ENCODE measurements at regions not wholly inside any gene's neighbourhood (a gene's known extent, or its start where the extent isn't known, plus 50 kb on each side); places are given as distances from the start of the nearest gene placed in this dataset.

DNA sequence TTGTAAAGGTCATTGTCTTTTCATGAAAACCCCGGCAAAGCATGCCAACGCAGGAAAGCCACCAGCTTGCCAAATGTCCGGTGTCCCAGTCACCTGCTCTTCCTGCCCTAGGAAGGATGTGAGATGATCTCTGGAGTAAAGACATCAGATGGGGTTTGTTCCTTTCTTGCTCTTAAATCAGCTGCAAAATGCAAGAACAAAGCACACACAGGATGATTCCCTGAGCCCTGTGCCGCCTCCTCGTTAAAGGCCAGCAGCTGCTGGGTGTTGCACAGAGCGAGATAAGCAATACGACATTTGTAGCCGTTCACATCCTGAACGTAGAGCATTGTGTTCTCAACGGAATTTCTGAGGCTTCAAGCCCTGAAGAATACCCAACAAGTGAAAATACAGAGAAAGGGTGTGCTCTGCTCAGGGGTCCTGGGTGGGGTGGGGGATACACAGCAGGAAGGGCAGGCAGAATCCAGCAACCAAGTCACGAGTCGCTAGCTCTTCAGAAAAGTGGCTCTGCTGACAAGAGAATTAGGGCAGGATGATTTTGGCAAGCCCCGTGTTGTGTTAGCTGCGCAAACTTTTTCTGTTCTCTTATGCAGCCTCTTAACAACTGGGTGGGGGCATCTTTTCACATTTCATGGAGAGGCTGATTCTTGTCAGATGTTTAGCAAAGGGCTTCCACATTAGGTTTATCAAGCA is 229.2 kb upstream of the MAP3K1 start:
- DNase-seq, result peak; percentile 65

DNA sequence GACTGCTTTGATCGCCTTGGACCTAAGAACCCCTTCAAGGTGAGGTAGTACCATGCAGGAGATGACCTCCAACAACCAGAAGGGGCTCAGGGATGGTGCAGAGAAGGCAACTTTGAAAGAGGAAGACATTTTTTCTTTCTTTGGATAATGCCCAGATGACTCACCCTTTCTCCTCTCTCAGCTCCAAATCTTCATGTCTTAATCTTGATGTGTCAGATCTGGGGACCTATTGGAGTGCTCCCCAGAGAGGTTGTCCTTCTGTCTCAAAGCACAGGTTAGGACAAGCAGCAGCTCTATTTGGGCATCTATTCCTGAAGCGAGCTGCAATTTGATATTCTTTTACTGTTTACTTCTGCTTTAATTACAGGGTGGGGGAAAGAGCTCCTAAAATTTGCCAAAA is 229.9 kb upstream of the MAP3K1 start:
- DNase-seq, result peak; percentile 45

DNA sequence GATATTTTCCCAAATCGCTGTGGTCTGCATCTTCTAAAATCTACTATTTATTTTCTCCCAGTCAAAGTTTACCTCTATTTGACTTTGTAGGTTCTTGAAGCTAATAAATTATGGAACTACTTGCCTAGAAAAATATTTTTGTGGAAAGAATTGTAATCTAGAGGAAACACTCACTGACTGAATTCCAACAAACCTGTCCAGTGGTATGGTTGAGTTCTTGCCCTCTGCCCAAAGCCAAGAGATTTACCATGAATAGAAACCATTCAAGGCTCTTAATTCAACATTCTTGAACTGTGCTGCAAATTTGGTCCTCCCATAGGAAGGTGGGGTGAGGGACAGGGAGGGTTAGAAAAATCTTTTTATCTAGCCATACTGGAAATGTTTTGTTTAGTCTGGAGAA is 233.9 kb upstream of the MAP3K1 start:
- no peak for DNase-seq

DNA sequence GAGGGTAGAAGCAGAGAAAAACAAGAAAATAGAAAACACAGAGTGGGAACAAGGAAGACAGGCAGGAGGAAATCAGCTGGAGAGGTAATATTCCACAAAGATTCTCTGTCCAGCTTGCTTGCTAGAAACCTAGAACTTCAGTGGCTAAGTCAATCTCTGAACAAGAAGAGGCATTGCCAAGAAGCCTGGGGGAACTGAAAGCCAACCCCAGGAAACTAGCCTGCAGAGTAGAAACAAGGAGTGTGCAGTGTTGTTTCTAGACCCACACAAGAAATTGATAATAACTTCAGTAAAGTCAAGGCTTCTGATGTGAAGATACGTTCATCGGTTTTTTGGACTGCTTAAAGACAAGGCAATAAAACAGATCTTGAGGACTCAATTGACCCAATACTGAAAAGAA is 234.5 kb upstream of the MAP3K1 start:
- DNase-seq, result no peak

DNA sequence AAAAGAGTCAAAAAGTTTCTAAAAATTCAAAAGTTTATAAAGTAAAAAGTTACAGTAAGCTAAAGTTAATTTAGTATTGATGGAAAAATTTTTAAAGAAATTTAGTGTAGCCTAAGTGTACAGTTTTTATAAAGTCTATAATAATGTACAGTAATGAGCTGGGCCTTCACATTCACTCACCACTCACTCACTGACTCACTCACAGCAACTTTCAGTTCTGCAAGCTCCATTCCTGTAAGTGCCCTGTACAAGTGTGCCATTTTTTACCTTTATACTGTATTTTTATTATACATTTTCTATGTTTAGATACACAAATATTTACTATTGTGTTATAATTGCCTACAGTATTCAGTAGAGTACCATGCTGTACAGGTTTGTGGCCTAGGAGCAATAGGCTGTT is 239.5 kb upstream of the MAP3K1 start:
- DNase-seq, result no peak

DNA sequence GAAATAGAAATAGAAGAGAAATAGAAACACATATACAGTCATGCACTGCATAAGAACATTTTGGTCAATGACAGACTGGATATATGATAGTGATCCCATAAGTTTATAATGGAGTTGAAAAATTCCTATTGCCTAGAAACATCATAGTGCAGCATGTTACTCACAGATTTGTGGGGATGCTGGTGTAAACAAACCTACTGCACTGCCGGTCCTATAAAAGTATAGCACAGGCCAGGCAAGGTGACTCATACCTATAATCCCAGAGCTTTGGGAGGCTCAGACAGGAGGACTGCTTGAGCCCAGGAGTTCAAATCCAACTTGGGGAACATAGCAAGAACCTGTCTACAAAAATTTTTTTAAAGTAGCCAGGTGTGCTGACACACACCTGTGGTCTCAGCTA is 240.6 kb upstream of the MAP3K1 start:
- DNase-seq, result no peak

DNA sequence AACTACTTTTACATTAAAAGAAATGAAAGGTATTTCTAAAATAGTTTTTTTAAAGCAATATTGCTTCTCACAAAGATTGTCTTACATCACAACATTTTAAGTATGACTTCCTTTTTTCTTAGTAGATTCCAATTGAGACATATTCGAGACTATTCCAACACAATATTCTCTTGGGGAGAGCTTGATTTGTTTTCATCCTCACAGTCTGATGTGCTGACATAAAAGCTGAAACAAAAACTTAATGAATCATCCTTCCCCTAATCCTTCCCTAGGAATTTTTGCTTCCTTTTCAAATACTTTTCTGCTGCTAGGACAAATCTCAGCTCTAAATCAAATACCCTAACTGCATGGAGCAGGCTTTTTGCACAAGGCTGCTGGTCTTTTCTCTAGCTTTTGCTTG is 245.8 kb upstream of the MAP3K1 start:
- no peak for DNase-seq

DNA sequence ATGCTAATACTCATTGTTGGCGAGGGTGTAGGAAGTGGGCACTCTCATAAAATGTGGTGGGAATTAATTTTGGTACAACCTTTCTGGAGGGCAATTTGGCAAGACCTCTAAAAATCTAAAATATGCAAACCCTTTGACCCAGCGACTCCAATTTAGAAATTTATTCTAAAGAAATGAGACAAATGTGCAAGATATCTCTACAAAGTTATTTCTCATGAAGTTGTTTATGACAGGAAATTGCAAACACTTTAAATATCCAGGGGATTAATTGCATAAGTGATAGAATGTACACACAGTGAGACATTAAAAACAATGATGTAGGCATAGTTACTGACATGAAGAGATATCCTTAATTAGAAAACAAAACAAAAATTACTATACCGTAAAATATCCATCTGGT is 246.3 kb upstream of the MAP3K1 start:
- no peak for DNase-seq

DNA sequence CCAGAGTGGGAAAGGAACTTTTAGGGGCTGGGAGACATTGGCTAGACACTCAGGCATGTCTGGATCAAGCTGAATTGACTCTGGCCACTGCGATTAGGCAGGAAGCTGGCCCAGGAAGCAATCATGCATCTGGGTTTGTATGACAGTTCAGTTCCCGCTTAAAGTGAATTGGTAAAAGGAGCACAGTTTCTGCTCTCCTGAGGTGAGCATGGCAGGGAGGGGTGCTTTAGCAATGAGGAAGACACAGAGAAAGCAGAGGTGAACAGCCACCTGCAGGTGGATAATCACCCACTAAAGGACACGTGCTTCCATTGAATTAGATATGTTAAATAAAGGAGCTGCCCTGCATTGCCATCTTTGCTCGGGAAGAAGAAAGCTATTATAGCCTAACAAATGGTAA is 248.1 kb upstream of the MAP3K1 start:
- DNase-seq, result no peak

DNA sequence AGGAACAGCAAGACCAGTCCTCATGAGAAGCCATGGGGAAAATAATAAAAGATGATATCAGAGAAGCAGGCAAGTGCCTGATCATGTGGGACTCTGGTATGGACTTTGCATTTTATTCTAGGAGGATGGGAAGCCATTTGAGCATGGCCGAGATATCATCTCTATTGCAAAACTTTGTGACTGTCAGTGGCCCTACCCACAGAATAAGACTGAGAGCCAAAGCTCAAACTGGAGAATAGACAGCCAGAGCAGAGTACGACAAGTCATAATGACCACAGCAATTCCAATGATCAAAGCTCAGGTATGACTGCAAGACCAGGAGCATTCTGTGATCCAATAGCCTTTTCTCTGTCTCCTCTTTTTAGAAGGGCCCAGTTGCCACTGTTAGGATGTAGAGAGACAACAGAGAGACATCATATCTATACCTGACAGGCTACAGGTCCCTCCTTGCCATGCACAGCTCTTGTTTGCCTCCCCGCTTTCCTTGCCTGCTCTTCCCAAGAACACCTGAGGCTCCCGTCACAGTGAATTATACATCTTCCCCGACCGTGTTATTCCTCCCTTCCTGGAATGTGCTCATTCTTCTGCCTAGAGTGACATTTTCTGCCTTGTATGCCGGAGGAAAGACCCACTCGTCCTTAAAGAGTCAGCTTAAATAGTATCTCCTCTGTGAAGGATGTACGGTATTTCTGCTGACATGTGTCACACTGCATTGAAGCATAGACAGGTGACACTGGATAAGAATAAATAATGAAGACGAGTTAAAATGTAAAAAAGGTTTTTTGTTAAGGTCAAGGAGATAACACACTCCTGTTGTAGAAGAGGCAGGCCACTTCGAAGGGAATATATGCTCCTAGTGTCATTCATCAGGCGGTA is 248.7 kb upstream of the MAP3K1 start:
- DNase-seq, result peak; percentile 66

DNA sequence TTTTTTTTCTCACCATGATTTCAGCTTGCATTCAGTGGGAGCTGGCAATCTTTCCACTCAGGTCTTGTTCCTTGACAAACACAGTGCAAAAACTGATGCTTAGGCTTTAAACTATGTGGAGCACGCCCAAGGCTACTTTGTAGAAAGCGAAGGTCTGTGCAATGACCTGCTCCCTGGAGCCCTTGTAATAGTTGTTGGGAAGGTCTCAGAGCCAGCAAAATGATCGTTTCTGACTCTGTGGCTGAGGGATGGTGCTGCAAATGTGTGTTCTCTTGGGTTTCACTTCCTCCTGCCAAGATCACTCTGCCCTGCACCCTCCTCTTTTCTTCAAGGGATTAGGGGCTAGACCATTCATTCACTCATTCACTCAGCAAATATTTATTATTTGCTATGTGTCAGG is 249.7 kb upstream of the MAP3K1 start:
- DNase-seq, result peak; percentile 52

DNA sequence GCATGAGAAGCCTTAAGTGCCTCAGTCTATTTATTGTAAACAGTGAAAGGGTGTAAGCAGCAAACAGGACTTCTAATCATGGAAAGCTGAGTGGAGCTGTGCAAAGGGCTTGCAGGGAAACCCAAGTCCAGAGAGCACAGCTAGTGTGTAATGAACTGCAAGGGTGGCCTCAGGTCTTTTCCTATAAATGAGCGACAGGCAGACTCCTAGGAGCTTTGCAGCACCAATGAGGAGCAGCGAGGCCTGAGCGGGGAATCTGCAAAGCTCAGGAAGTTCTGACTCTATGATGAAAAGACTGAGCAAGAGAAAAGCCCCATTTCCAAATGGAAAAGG is 250.1 kb upstream of the MAP3K1 start:
- DNase-seq, result no peak

DNA sequence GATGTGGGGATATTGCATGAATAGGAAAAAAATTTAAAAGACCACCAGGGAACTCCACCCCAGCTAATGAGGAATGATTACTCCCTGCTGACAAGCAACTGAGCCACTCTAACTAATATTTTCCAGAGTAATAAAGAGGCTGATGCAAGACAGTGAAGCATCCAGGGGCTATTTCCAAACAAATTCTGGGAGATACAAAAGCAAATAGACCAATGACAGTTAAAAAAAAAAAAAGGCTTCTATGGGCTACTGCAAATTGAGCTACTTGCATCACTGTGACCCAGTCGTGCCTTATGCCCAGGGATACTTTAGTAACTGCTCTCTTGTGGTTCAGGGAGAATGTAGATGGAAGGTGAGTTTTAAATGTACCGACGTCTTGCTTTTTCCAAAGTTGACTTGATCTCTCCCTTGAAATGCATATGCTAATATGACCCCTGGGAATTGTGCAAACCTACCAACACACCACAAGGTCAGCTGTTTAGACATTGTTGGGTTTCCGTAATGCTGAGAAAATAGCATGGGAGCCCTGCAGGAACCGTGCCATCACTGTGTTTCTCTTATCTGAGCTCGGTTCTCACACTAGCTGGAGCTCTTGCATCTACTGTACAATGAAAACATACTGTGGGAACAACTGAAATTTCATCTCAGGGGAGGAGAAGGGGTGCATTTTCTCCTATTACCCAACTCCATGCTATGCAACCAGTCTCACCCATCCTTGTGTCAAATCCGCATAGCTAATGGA is 250.6 kb upstream of the MAP3K1 start:
- DNase-seq, result no peak

DNA sequence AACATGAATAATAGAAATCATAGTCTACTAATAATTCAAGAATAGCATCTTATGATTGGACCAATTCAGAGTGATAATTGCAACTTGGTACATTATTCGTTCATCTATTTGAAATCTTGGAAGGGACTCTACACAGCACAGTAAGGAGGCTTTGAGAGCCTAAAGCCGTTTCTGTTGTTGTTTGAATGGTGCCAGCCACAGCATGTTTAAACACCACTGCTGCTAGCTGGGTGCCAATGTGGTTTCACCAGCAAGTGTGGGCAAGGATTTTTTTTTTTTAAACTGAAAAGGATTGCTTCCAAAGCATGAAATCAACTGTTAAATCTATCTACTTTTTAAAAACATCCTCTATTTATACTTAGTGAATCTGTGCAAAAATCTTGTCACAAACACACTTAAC is 253.9 kb upstream of the MAP3K1 start:
- no peak for DNase-seq

DNA sequence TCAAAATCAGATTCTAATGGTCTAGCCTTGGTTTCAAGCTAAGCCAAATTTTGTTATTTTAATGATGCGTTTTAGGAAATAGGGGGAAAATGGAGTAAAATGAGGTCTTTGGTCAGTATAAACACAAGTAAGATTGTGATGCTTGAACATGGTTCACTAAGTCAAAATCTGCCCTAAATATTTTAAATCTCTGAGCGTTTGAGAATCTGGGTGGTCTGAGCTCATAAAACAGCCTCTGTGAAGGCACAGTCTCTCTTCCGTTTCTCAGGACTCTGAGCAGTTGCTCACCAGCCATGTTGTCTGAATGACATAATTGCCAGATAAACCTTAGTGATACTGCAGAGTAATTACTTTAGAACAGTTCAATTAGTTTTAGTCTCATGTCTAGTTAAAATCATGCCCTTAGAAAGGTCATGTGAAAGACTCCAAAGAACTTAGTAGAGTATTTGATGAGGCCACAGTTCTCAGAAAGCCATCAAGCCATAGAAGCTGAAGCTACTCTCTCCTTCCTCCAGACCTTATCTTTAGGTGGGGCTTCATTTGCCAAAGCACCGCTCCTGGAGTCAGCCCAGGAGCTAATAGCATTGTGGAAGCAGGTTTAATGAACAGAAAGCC is 257.1 kb upstream of the MAP3K1 start:
- DNase-seq, result no peak

DNA sequence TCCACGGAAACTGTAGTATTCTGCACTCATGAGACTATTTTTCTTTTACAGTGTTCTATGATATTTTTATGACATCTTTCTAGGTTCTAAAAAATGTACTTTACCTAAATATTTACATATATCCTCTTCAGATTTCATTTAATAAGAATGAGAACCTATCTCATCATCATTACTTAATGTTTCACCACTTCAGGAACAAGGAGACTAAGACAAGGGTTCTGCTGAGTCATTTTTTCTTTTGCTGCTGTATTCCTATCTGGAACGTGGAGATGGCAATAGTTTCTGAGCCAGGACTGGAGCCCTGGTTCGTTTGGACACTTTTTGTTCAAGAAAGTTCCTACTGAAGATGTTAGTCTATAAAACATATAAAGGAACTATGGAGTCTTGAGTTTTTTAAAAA is 258.2 kb upstream of the MAP3K1 start:
- no peak for DNase-seq

DNA sequence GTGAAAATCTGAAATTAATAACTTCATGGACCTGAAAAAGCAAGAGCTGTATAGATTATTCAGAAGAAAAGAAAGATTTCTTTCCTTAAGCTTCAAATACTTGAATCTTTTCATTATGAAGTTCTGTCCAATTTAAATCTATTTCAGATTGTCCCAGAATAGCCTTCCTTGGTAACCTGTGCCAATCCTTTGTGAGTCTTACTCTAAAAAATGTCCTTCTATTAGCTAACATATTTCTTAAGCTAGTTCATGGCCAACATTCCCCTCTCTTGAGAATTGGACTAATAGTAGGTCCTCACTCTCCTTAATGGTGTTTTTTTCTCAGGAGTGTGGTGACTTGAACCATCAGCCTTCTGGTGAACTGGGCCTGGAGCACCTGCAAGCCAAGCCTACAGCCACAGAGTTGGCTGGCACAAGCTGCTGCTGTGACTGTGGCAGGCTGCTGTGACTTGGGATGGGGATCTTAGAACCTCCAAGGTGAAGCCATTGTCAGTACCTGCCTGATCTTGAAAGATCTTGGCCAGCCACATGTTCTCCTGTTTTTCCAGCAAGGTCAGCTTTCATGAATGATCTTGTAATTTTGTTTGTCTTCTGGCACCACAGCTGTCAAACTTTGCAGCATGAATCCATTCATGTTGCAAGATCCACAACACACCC is 262.6 kb upstream of the MAP3K1 start:
- DNase-seq, result no peak

DNA sequence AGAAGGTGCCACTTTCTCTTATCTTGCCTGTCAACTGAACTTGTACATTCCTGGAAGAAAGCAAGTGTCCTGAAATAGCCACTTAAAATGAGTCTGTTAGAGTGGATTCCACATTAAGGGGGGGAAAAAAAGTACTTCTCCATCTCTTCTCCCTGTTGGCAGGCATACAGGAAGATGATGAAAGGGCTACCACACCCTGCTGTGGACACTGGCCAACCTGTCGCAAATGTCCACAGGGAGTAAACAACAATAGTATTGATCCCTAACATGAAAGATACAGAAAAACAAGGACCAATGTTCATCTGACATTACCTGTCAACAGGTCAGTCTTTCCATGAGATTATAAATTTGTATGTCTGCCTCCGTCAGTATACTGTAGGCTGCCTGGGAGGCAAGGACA is 265.1 kb upstream of the MAP3K1 start:
- no peak for DNase-seq

DNA sequence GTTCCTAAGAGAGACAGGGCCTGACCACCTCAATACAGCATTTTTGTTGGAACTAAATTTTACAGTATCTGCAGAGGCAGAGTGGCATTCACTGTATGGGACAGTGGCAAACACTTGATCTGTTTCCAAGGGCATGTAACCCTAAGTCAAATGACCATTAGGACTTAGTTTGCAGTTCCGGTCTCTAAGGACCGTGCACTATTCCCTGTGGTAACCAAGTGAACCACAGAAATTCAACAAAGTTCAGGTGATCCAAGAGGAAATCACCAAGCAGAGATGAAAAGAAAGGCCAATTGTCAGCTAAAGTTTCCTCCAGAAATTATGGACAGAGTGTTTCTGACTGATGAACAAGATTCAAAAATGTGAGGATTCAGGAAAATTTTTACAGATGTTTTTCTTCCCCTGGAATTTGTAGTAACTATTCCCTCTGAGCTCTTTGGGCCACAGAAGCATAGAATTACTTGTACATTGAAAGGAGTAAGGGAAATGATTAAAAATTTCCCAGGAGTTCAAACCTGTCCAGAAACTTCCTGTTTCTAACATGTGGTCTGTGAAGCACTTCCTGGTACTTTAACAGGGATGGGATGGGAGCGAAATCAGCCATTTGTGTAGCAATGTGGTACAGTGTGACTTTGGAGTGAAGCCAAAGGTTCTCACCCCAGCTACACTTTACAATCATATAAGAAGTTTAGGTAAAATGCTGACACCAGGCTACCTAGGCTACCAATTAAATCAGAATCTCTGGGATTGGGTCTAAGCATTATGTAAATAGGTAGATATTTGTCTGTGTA is 266.1 kb upstream of the MAP3K1 start:
- DNase-seq, result no peak

DNA sequence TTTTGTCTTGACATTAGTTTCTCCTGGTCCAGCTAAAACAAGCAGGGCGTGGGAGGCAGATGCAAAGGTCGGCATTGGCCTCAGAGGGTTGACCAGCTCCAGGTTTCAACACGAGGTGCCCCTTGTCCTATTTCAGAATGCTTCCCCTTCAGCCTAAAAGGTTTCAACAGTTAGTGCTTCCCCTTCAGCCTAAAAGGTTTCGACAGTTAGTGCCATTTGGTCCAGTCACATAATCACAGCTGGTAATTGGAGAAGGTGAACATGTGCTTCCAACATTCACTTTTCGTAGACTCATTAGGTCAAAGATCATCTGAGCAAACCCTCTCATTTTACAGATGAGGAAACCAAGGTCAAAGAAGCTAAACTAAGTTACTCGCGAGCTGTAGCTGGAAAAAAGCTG is 270.3 kb upstream of the MAP3K1 start:
- no peak for DNase-seq

DNA sequence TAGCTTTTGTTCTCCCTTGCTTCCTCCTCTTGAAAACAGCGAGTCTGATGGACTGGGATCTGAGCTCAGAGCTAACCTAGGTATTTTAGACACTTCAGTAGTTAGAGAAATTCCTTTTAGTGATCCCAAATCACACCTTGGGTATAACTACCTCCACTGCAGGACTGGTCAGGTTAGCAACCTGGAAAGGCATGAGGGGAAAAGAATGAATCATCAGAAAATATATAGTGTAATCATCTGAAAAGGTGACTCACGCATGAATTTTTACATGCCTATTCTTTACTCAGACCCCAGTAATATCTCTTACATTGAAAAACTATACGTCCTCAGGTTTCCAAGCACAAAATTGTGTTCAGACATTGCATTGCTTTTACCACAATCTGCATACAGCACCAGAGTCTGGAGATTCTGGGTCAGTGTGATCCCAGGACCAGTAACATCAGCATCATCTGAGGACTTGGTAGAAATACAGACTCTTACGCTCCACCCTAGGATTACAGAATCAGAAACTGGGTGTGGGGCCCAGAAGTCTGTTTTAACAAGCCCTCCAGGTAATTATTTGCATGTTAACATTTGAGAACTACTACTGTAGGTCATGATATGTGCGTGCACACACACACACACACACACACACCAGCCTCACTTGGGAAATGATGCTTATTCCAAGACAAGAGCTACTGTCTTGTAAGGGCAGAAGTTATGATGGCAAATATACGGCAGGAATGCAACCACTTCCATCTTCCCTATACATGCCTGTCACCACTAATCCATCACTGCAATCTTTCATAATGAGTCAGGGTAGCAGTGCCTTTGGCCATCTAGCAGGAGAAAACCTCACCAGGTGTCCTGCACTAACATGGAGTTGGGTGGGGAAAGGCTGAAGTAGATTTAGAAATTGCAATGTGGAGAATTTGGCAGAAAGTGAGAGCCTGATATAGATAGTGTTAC is 271.6 kb upstream of the MAP3K1 start:
- no peak for DNase-seq

Measured in hematopoietic multipotent progenitor cell treated with erythropoietin and hydrocortisone succinate and interleukin-3 and kit ligand, for 4 days (in vitro differentiated cells).